Sigmoid colon (tissue), 4 donors: ENCODE measurements at regions not wholly inside any gene's neighbourhood (a gene's known extent, or its start where the extent isn't known, plus 50 kb on each side); places are given as distances from the start of the nearest gene placed in this dataset.

Source experiments
- CTCF ChIP-seq, 4 experiments: fragments of 450-650 bp in 3 of 4; fragments of 200-600 bp in 1 of 4; IDR thresholded peaks; one replicate each; pipeline ENCODE4 v1.5.1; 2016 to 2019; ENCODE audit warnings: antibody characterized with exemption in 4 of 4, mild to moderate bottlenecking in 3 of 4, moderate library complexity in 2 of 4
- EP300 ChIP-seq, 4 donors: sonication (generic); formaldehyde crosslinking; IDR thresholded peaks; one replicate each; pipeline ENCODE4 v1.6.1; 2017; ENCODE audit warnings: antibody characterized with exemption in 4 of 4
- POLR2A ChIP-seq, 2 donors: fragments of 450-650 bp; IDR thresholded peaks; one replicate each; pipeline ENCODE4 v1.6.1; 2016; ENCODE audit warnings: antibody characterized with exemption in 2 of 2, mild to moderate bottlenecking in 2 of 2, moderate library complexity in 2 of 2
- POLR2AphosphoS5 ChIP-seq, 4 donors: sonication (generic); formaldehyde crosslinking; IDR thresholded peaks; one replicate each; pipeline ENCODE4 v1.6.1; 2017; ENCODE audit warnings: antibody characterized with exemption in 4 of 4

- no peak for TF ChIP-seq EP300 (IDR thresholded peaks at IDR 0.05)
- no peak for TF ChIP-seq CTCF (IDR thresholded peaks at IDR 0.05)
- no peak for TF ChIP-seq POLR2A (IDR thresholded peaks at IDR 0.05)
- no peak for TF ChIP-seq POLR2AphosphoS5 (IDR thresholded peaks at IDR 0.05)
Measured at GRCh38 chr2:128602038-128602698, 283.5 kb upstream of the HS6ST1 start.
